BLaER1 treated with 17β-estradiol and CSF1 and Interleukin-3, amounts not matched to agents 10 nM and 100 nM (cell line): ENCODE measurements at regions not wholly inside any gene's neighbourhood (a gene's known extent, or its start where the extent isn't known, plus 50 kb on each side); places are given as distances from the start of the nearest gene placed in this dataset.
A peak's percentile ranks its signal among the peaks of the same experiment; 100 is the strongest.

Experiments used
- H3K27ac ChIP-seq, 11 experiments: shearing (Covaris generic); formaldehyde crosslinking; 2 replicates each; pipeline ENCODE4 v1.8.1; 2022
- H3K27me3 ChIP-seq, 11 experiments: shearing (Covaris generic); formaldehyde crosslinking; 2 replicates each; pipeline ENCODE4 v1.8.1; 2022
- H3K36me3 ChIP-seq, 11 experiments: shearing (Covaris generic); formaldehyde crosslinking; 2 replicates each; pipeline ENCODE4 v1.8.1; 2022
- H3K4me1 ChIP-seq, 10 experiments: shearing (Covaris generic); formaldehyde crosslinking; 2 replicates each; pipeline ENCODE4 v1.8.1; 2022
- H3K4me2 ChIP-seq, 11 experiments: shearing (Covaris generic); formaldehyde crosslinking; 2 replicates each; pipeline ENCODE4 v1.8.1; 2022
- H3K4me3 ChIP-seq, 10 experiments: shearing (Covaris generic); formaldehyde crosslinking; 2 replicates each; pipeline ENCODE4 v1.8.1; 2022
- H3K9ac ChIP-seq, 11 experiments: shearing (Covaris generic); formaldehyde crosslinking; 2 replicates each; pipeline ENCODE4 v1.8.1; 2022
- H3K9me3 ChIP-seq, 11 experiments: shearing (Covaris generic); formaldehyde crosslinking; replicated peaks in 1 of 11; 2 replicates each; pipeline ENCODE4 v1.8.1; 2022
- H4K20me1 ChIP-seq, 11 experiments: shearing (Covaris generic); formaldehyde crosslinking; 2 replicates each; pipeline ENCODE4 v1.8.1; 2022
- Cebpa-rat ChIP-seq, 11 experiments: shearing (Covaris generic); IDR thresholded peaks; 2 replicates each; pipeline ENCODE4 v1.8.1; 2022

DNA sequence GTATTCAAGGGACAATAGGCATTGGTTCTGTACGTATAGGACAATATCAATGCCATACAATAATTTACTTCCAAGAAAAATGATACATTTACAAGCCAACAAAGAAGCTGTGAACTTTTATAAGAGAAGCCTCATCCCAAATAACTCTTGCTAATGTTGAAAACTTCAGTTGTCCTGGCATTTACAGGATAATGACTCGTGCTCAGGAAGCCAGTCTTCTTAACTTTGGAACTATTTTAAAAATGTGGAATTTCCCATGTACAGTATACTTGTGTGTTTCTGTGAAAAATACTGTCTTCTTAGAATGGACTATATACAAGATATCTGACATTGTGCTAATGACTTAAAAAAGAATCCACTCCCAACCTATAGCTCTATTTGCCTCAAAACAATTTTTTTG, 1479.3 kb upstream of the CDH9 start:
- Histone ChIP-seq H3K36me3 (no peaks in the 10 kb centered on the region), H3K9ac (no peak overlapping the region), H3K4me2 (no peak overlapping the region), H3K9me3 (peaks cover 14 to 17% (median 15%) of the 10 kb centered on the region in 11 experiments), H3K27me3 (no peaks in the 10 kb centered on the region), H3K4me1 (peaks cover 2 to 11% (median 3%) of the 10 kb centered on the region in 10 experiments; a peak in 12 of 20 replicates), H4K20me1 (no peaks in the 10 kb centered on the region), H3K27ac (no peak overlapping the region), H3K4me3 (no peak overlapping the region)
- TF ChIP-seq Cebpa-rat (IDR thresholded peaks at IDR 0.05), result no peak

DNA sequence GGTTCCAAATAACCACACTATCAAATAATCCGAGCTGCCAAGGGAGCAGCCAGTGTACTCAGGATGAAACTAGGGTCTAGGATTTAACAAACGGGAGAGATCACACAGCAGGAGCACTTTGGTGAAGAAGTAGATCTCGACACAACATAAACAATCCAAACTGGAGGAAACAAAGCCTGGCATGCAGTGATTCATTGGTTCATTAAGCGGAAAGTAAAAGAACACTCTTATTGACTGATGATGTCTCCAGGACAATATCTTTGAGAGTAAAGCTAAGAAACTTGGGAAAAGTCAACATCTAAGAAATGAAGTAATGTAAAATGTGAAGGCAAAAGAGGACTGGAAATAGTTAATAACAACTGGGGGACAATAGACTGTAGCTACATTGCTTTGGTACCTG, 1478.3 kb upstream of the CDH9 start:
- Histone ChIP-seq H3K9me3 (peaks cover 14 to 17% (median 15%) of the 10 kb centered on the region in 11 experiments), H4K20me1 (no peaks in the 10 kb centered on the region), H3K9ac (no peak overlapping the region), H3K27ac (no peak overlapping the region), H3K4me2 (no peak overlapping the region), H3K4me1 (peaks cover 4 to 15% (median 6%) of the 10 kb centered on the region in 10 experiments; a peak in 12 of 20 replicates), H3K27me3 (no peaks in the 10 kb centered on the region), H3K4me3 (no peak overlapping the region), H3K36me3 (no peaks in the 10 kb centered on the region)
- TF ChIP-seq Cebpa-rat (IDR thresholded peaks at IDR 0.05), result no peak

DNA sequence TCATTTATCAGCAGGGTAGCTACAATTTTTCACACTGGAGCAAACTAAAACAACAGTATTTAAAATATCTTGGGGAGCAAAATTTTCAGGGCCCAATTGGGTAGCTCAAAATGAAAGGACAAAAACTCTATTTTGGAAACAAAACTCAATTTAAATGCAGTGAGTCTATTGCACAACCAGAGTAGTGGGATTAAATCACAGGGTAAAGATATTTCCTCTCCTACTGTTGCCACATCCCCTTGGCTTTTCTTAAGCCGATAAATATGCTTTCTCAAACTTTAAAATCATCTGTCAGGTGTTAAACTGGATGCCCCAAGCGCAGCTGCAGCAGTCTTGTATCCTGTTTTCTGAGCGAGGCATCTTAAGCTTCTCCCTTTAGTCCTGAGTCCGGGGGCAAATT, 1474.3 kb upstream of the CDH9 start:
- Histone ChIP-seq H3K27ac (peak overlapping the region in 4 of 11 experiments; percentile 39 to 65 (median 56); a peak in 6 of 22 replicates), H4K20me1 (no peaks in the 10 kb centered on the region), H3K36me3 (no peaks in the 10 kb centered on the region), H3K9ac (peak overlapping the region in 1 of 11 experiments; percentile 35; a peak in 1 of 22 replicates), H3K4me3 (no peak overlapping the region), H3K4me1 (peaks cover 4 to 15% (median 6%) of the 10 kb centered on the region in 10 experiments; a peak in 12 of 20 replicates), H3K4me2 (peak overlapping the region in 9 of 11 experiments; percentile 24 to 55 (median 36); a peak in 14 of 22 replicates), H3K9me3 (peaks cover 0 to 25% (median 17%) of the 10 kb centered on the region in 11 experiments; a peak in 18 of 22 replicates), H3K27me3 (no peaks in the 10 kb centered on the region)
- TF ChIP-seq Cebpa-rat (IDR thresholded peaks at IDR 0.05), result peak in 3 of 11 experiments; percentile 20 to 55 (median 55); a peak in 4 of 22 replicates

DNA sequence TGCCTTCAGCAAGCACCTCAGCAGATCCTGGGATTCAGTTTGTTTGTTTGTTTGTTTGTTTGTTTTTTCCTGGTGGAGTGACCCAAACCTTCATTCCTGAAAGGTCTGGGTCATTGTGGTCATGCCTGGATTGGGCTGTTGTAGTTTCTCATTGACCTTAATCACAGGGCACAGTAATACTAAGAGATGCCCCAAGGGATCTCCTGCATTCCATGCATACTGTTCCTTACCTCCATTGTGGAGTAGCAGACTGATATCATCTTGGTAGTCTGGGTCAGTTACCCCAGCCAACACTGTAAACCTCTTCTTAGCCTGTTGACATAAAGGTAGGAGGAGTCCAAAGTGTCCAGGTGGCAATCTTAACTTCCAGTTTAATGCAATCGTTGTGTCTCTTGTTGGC, 1466.7 kb upstream of the CDH9 start:
- no peaks in the 10 kb centered on the region for H3K27me3 ChIP-seq
- no peak for TF ChIP-seq Cebpa-rat (IDR thresholded peaks at IDR 0.05)
- H3K36me3 ChIP-seq, result no peaks in the 10 kb centered on the region
- no peaks in the 10 kb centered on the region for H4K20me1 ChIP-seq
- H3K4me1 ChIP-seq, result no peaks in the 10 kb centered on the region
- peaks cover 0 to 16% (median 11%) of the 10 kb centered on the region in 11 experiments; a peak in 17 of 22 replicates for H3K9me3 ChIP-seq
- H3K4me3 ChIP-seq, result no peak overlapping the region
- no peak overlapping the region for H3K27ac ChIP-seq
- H3K9ac ChIP-seq, result no peak overlapping the region
- H3K4me2 ChIP-seq, result no peak overlapping the region

DNA sequence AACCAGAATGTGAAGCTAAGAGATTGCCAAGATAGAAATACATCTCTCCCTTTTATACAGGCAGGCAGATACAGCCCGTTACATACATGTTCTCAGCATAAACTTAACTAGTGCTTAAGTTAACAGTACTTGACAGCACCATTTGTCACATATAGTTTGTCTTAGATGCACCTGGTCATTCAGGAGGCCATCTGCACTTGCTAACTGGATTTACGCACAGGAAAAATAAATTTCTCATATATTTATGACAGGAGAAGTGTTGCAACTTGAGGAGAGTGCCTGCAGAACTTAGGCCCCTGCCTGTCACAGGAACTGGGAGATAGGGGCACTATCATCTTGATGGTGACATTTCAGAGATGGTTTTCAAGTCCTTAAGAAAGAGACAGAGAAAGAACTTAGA, 1462.1 kb upstream of the CDH9 start:
- H3K4me3 ChIP-seq, result no peak overlapping the region
- no peaks in the 10 kb centered on the region for H3K9me3 ChIP-seq
- H3K36me3 ChIP-seq, result no peaks in the 10 kb centered on the region
- no peak overlapping the region for H3K4me2 ChIP-seq
- H3K9ac ChIP-seq, result no peak overlapping the region
- no peaks in the 10 kb centered on the region for H4K20me1 ChIP-seq
- no peak for TF ChIP-seq Cebpa-rat (IDR thresholded peaks at IDR 0.05)
- H3K4me1 ChIP-seq, result no peaks in the 10 kb centered on the region
- H3K27ac ChIP-seq, result no peak overlapping the region
- no peaks in the 10 kb centered on the region for H3K27me3 ChIP-seq

DNA sequence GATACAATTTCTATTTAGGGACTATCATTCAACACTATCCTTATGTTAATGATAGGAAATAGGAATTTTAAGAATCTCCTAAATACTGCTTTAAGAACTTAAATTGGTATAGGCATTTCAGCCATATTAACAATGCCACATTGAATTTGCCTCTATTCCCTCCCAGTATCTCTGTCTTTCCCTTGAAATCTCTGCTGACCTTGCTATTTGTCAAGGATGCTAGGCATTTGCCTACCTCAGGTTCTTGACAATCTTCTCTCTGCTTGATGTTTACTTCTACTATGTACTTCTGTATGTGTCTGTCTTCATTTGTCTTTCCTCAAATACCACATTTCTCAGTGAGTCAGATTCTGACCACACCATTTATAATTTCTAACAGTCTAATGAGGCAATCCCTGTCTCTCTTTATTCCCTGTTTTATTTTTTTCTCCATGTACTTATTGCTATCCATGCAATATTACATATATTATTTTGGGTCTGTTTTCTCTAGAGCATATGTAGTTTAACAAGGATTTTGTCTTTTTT, 1461.4 kb upstream of the CDH9 start:
- TF ChIP-seq Cebpa-rat (IDR thresholded peaks at IDR 0.05), result no peak
- Histone ChIP-seq H3K4me2 (no peak overlapping the region), H3K27ac (no peak overlapping the region), H3K9ac (no peak overlapping the region), H3K4me1 (no peaks in the 10 kb centered on the region), H3K9me3 (no peaks in the 10 kb centered on the region), H3K27me3 (no peaks in the 10 kb centered on the region), H3K4me3 (no peak overlapping the region), H4K20me1 (no peaks in the 10 kb centered on the region), H3K36me3 (no peaks in the 10 kb centered on the region)

DNA sequence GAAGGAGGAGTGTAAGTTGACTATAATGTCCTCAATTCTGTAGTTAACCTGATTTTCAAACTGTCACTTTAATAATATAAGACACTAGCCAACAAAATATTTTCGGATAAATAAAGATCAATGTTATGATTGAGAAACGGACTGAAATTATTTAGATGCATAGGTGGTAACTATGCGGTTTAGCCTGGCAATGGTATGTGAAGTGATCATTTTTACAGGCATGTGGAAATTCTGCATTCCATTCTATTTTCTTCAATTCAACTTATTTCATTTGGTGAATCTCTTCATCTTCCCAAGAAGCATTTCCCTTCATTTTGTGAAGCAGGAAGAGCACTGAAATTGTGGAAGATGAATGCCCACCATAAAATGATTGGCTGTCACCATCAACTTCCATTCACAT, 1457.5 kb upstream of the CDH9 start:
- Histone ChIP-seq H3K9ac (no peak overlapping the region), H3K36me3 (no peaks in the 10 kb centered on the region), H3K4me3 (no peak overlapping the region), H3K4me2 (no peak overlapping the region), H3K9me3 (no peaks in the 10 kb centered on the region), H4K20me1 (no peaks in the 10 kb centered on the region), H3K27ac (no peak overlapping the region), H3K27me3 (no peaks in the 10 kb centered on the region), H3K4me1 (no peaks in the 10 kb centered on the region)
- no peak for TF ChIP-seq Cebpa-rat (IDR thresholded peaks at IDR 0.05)

DNA sequence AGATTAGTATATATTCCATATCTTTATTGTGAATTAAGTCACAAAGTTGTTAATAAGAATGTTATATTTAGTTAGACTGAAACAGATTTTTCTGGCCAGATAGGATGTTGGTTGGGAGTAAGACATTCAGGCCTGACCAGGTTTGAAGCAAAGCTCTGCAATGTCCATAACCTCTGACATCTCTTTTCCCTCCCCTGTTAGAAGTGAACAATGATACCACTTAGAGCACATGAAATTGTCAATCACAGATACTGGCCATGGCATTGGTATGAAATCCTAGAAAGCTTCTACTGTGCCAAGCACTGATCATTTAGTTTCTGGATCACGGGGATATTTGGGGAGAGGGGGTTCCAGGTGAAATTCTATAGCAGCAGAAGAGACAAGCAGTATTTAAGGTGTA, 1455.1 kb upstream of the CDH9 start:
- H3K36me3 ChIP-seq, result no peaks in the 10 kb centered on the region
- no peaks in the 10 kb centered on the region for H3K4me1 ChIP-seq
- H3K9me3 ChIP-seq, result no peaks in the 10 kb centered on the region
- H3K4me3 ChIP-seq, result no peak overlapping the region
- H3K27me3 ChIP-seq, result no peaks in the 10 kb centered on the region
- H3K4me2 ChIP-seq, result no peak overlapping the region
- no peak for TF ChIP-seq Cebpa-rat (IDR thresholded peaks at IDR 0.05)
- H3K9ac ChIP-seq, result no peak overlapping the region
- H3K27ac ChIP-seq, result no peak overlapping the region
- no peaks in the 10 kb centered on the region for H4K20me1 ChIP-seq

DNA sequence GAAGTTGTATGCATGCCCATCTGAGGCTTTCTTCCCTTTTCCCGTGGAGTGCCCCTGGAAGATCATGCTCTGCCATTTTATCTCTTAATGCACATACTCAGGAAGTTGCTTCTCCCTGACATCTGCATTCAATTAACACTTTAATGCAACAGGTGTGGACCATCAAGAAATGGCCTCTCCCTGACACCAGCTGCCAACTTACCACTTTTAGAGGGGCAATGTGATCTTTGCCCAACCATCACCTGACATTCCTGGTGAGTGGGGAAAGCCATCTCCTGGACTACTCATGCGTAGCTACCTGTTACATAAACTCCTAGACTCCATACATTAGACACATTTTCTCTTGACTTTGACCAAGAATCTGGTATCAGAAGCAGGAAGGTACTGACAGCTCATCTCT, 1450.4 kb upstream of the CDH9 start:
- H3K9ac ChIP-seq, result no peak overlapping the region
- H3K4me2 ChIP-seq, result no peak overlapping the region
- no peaks in the 10 kb centered on the region for H4K20me1 ChIP-seq
- H3K36me3 ChIP-seq, result no peaks in the 10 kb centered on the region
- H3K27ac ChIP-seq, result no peak overlapping the region
- TF ChIP-seq Cebpa-rat (IDR thresholded peaks at IDR 0.05), result no peak
- no peak overlapping the region for H3K4me3 ChIP-seq
- peaks cover 0 to 4% (median 0%) of the 10 kb centered on the region in 11 experiments; a peak in 1 of 22 replicates for H3K9me3 ChIP-seq
- no peaks in the 10 kb centered on the region for H3K4me1 ChIP-seq
- no peaks in the 10 kb centered on the region for H3K27me3 ChIP-seq

DNA sequence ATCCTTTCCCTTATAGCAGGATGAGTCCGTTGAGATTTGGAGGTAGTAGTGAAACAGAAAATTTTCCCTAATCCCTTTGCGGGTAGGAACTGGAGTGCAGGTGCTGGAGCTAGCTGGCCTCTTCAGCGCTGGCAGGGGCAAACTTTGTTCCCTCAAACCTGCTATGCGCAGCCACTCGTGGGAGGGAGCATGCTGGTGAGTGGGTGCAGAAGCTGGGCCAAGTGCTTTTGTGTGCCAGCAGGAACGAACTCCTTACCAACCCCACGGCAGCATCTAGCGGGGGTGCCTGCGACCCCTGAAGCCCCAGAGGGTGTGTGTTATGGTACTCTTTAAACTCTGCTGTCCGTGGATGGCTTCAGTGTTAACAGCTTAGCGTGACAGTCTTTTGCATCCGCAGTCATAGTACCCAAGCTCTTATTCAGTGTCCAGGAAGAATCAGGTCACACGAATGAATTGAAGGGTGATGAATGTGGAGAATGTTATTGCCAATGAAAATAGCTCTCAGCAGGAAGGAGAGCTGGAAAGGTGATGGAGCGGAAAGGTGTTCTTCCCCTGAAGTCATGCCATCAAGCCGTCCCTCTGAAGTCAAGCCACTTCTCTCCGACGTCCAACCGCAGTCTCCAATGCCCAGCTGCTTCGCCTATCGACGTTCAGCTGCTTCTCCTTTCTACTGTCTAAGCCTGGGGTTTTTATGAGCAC, 1445.1 kb upstream of the CDH9 start:
- H4K20me1 ChIP-seq, result no peaks in the 10 kb centered on the region
- no peak overlapping the region for H3K4me3 ChIP-seq
- H3K9ac ChIP-seq, result no peak overlapping the region
- H3K9me3 ChIP-seq, result peaks cover 0 to 5% (median 0%) of the 10 kb centered on the region in 11 experiments; a peak in 1 of 22 replicates
- no peak overlapping the region for H3K27ac ChIP-seq
- no peaks in the 10 kb centered on the region for H3K4me1 ChIP-seq
- H3K27me3 ChIP-seq, result no peaks in the 10 kb centered on the region
- no peak for TF ChIP-seq Cebpa-rat (IDR thresholded peaks at IDR 0.05)
- H3K4me2 ChIP-seq, result no peak overlapping the region
- H3K36me3 ChIP-seq, result no peaks in the 10 kb centered on the region
